Amniotic stem cell (primary cell): ENCODE measurements at regions not wholly inside any gene's neighbourhood (a gene's known extent, or its start where the extent isn't known, plus 50 kb on each side); places are given as distances from the start of the nearest gene placed in this dataset.
A peak's percentile ranks its signal among the peaks of the same experiment; 100 is the strongest.

Experiments
- DNase-seq: peaks from one replicate; lab custom pipeline; 2025; lab: John Stamatoyannopoulos, UW

DNA sequence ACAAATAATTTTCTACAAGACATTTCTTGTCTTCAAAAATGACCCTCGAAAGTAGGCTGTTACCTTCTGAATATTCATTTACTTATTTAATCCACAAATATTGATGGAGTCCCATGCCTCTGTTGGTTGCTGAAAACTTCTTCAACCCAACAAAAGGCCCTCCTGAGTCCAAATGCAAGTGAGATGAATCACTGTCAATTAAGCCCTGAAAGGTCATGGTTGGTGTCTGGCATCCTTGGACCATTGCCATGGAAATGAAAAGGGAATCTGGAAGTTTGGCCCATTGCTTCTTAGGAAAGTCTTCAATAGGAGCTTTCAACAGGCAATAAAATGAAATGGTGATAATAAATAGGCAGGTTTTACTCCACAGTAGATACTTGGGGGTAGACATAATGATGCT is 364.7 kb upstream of the DYNLRB2 start:
- no peak for DNase-seq

DNA sequence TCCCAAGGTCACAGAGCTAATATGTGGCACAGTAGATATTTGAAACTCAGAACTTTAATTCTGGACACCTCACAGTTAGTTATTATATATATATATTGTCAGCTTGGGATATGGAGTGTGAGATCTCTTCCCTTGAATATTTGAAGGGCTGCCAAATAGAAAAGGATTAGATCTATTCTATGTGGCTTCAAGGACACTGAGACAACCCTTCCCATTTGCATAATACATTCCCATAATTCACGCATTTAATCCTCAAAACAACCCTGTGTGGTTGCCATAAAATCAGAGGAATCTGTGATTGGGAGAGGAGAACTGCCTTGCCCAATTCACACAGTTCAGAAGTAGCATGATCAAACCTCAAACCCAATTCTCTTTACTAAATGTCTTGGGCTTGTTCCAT is 365.8 kb upstream of the DYNLRB2 start:
- DNase-seq: no peak

DNA sequence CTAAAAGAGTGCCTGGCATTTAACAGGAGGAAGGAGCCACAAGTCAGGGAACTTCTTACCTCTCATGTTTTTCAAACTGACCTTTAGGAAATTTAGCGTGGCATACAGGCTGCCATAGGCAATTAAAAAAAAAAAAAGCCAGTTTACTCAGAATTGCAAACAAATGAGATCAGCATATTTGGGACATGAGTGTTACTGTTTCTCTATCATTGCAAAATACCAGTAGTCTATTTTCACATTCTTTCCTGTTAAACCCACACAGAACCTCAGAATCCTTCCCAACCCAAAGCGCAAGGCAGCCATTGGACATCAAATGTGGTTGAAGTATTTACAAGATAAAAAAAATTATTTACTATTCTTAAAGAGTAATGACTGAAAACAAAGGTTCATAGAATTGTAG is 366.4 kb upstream of the DYNLRB2 start:
- DNase-seq: peak; percentile 37

DNA sequence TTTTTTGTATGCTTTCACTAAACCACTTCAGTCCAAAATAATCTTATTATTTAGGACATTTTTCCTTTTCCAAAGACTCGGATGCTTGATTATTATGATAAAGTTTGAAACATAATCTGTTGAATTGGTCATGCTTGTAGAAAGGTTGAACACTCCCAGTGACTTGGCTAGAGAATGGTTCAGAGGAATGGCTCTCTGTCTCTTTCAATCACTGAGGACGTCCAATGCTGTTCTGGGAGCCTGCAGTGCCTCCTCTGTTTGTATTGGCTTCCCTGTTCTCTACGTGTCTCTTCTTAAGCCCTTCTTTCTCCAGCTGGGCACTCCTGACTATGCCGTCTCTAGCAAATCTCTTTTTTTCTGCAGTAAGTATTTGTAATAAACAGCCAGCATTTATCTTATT is 369.0 kb upstream of the DYNLRB2 start:
- no peak for DNase-seq

DNA sequence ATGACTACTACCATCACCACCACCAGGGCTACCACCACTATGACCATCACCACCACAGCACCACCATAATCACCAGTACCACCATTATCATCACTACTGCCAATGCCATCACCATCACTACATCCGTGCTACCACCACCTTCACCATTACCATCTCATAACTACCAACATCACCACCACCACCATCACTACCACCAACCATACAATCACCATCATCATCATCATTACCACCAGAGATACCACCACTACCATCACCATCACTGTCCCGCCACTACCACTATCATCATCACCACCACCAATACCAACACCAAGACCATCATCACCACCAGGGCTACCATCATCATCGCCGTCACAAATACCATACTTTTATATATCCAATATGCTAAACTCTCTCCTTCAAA is 369.6 kb upstream of the DYNLRB2 start:
- DNase-seq: no peak

DNA sequence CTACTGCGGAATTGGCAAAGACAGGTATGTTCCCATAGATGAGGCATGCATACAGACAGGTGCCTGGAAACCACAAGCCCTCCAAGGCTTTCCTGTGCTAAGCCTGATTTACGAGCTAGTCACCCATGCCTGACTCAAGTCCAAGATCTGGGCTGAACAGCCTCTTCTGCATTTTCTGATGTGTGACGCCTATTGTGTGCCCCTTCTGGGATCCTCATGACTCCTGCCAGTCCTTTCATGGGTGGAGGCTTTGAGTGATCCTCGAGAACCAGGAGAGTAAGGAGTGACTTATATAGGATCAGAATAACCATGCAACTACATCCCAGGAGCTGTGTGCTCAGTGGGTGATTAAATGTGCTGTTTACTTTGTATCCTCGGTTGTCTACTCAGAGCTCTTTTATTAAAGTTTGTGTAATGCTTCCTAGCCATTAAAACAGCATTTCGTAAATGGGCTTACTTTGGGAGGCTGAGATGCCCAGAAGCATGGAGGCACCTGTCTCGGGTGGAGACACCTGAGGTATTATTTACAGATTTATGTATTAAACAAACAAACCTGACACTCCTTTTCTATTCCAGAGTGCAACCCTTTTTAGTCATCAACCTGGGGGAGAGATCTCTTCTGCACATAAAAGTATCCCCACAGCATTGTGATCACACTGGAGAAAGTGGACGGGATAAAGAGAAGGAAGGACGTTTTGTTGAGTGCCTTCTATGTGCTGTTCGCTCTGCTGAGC is 373.0 kb upstream of the DYNLRB2 start:
- DNase-seq: no peak

DNA sequence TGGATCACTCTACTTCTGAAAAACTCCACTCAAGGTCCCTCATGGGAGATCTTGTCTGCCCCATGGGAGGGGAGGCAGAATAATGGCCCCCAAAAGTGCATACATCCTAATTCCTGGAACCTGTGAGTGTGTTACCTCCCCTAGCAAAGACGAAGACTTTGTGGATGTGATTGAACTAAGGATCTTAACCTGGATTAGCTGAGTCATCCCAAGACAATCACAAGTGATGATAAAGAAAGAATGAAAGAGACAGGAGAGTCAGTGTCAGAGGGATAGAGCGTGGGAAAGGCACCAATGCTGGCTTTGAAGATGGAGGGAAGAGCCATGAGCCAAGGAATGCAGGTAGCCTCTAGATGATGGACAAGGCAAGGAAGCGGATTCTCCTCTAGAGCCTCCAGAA is 374.7 kb upstream of the DYNLRB2 start:
- DNase-seq: no peak

DNA sequence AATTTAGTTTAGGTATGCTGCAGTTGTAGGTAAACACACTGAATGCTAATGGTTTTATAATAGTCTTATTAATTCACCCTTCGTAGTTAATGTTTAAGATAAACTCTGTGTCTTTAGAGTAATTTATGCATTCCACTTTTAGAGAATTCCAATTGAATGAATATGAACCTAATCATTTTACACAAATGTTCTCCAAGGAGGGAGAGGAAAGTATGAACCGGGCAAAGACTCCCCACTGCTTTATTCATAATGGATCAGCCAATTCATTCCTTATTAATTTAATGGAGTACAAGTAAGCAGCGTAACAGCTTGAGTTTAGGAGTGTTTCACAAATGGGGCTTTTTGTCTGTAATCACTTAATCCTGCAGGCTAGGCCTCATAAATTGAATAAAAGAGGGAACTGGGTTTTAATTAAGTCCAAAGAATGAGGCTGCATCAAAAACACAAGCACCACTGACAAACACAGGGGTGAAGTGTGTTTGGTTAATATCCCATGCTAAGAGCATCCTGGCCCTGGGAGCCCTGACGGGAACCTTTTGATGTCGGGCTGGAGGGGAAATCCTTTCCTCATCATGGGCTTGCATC is 375.7 kb upstream of the DYNLRB2 start:
- DNase-seq: no peak

DNA sequence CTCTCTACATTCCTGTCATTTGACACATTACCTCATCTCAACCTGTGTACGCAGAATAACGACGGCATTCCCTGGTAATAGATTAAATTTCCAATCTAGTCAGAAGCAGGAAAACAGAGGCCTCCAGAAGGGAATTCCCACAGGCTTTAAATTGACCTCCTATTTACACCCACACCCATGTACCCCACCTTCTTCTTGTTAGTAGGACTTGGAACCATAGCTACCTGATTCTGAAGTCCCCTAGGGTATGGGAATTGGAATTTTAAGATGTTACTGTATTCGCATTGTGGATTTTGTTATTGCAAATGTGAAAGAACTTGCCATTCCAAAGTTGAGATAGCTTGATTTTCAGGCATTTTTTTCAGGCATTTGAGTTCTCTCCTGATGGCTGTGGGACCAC is 377.5 kb upstream of the DYNLRB2 start:
- DNase-seq: no peak

DNA sequence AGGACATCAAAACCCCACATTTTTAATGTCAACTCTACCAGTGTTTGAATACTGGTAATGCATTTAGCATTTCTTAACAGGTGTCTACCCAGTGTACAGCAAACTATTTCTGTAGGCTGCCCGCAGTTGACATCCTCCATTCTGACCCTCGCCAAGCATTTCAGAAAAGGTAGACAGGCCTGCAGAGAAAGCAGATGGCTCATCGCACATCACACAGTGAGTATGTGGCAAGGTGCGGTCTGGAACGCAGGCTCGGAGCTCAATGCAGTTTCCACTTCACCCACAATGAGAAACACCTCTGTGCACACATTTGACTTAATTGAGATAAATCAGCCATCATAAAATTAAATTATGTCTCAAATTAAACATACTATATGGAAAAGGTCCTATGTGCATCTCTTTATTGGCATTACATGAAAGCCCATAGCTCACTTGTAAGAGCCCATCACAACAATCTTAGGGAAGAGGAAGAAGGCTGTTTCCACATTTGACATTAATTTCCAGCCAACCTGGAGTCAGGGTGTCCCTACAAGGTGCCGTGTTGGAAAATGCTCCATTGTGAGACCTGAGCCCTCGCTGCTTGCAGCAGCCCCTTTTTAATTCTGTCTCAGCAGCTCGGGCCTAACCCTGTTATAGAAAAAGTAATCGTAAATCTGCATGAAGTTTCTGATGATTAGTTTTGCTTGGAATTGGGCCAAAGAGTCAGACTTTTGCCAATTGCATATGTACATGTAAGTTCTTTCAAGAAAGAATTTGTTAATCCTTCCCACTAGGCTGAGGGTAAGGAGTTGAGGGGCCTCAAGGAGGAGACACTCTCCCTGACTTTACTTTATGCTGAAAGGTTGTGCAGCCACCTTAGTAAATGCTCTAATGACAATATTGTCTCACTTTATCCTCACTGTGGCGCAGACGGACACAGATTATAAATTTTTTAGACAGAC is 378.7 kb upstream of the DYNLRB2 start:
- no peak for DNase-seq

DNA sequence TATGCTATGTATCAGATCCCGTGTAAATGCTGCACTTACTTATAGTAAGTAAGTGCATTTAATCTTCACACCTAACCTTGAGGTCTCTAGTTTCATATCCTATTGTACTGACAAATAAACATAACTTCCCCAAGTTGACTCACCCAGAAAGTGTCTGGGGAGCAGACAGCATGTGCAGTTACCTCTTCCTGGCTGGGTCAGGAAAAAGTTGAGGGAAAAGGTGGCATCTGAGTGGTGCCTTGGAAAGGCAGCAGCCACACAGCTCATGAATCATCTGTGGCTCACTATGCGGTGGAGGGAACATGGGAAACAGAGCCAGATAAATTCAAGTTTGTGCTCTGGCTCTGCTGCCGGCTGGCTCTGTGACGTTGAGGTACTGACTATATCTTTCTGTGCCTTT is 382.0 kb upstream of the DYNLRB2 start:
- DNase-seq: no peak

DNA sequence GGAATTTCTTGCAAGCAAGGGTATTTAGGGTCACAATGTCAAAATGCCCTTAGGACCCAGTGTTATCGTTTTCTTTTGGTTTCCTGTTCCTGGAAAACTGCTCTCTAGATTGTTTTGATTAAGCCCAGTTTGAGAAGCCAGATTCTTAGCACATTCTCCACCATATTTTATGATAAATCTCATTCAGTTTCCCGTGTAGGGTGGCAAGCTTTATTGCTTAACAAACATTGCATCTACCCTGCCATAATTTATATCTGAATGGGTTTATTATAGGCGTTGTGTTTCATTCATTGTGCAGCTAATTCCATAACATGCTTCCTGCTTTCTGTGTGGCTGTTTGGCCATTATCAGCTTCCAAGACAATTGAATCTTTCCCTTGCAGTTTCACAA is 389.1 kb upstream of the DYNLRB2 start:
- DNase-seq: no peak

DNA sequence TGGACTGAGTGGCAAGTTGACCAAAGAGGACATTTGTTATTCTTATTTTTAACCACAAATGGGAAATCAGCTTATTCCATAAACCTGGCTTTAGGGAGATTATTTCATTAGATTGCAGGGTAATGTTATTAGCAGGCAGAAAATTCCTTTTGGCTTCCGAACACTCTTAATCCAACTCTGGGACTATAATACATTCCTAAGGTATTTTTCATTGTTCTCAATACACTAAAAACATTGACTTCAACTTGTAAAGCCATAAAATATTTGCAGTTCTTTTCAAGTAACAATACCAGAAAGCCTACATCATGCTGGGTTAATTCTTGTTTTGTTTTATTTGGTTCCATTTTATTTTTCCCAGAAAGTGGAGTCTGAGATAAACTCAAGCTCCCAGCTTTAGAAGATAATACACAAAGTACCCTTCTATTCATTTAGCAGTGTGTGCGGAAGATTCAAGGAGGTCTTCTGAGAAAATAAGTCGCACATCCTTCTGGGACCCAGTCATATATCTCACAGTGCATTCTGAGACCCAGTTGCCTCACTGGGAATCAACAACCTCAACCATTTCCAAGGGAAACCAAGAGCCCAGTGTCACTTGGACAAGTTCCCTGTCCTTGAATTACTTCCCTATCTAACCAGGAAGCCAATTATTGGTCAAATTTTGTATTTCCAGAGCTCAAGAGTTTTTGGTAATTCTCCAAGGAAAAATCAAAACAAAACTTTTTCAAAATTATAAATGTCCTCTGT is 389.6 kb upstream of the DYNLRB2 start:
- no peak for DNase-seq

DNA sequence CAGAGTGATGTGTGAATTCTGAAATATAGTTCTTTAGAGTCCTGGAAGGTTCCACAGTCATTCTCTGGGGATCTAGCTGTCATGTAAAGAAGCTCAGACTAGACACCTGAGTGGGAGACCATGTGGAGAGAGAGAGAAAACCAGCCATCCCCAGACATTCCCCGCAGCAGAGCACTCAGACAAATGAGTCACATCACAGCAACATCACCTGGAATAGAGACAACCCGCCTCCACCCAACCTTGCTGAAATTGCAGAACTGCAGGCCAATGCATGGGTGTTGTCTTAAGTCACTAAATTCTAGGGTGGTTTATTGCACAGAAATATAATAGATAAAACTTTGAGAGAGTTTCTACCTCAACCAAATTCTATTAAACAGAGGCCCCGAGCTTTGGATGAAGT is 392.0 kb upstream of the DYNLRB2 start:
- no peak for DNase-seq

DNA sequence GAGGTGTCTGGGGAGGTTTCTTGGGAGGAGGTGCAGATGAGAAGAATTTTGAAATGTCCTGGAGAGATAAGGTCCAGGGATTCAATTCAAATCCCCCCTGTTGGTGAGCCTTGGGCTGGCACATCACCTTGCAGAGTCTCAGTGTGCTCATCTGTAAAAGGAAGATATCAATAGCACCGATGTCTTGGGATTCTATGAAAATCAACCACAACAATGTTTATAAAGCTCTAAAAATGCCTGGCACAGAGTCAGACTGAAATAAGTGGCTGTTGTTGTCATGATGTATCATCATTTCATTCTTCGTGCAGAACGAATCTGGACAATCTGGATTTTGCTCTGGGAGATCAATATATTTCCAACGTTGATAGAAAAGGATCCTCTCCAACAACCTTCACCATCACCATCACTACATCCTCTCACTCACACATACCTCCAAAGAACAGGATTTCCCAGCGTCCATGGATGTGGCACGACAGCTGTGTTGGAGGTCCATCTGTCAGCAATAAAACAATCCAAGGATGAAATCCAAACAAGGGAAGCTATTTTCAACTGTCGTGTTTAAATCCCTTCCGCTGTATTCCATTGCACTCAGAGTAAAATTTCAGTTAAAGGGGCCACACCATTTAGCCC is 393.7 kb upstream of the DYNLRB2 start:
- DNase-seq: no peak

DNA sequence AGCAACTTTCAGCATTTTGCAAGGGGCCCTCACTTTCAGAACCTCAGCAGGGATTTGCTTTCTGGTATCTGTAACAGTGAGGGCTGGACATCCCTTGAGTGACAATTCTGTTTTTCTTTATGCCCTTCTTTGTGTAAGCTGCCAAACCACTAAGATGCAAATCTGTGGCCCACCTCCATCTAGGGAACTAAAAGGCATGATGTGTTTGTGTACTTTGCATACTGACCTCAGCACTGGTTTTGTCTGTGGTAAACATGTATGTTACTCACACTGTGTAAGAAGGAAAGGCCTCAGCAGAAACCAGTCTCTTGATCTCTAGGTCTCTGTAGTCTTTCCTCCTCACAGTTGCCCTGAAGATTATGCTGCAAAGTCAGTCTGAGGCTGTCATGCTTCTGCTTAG is 396.6 kb upstream of the DYNLRB2 start:
- no peak for DNase-seq

DNA sequence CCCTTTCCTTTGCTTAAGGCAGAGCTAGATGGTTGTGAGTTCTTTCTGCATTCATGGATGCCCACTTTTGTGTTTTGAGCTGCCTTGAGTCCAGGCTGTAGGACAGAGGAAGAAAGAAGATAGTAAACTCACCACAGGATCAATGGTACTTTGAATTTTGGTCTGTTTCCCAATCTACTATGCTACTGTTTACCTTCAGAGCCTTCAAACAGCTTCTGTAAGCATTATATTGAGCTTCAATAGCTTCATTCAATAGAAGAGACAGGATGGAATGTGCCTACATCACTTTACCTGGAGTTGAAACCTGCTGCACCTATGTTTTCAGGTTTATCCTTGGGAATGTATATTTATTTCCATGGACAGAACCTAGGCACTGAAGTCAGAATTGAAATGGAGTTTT is 397.9 kb upstream of the DYNLRB2 start:
- no peak for DNase-seq

DNA sequence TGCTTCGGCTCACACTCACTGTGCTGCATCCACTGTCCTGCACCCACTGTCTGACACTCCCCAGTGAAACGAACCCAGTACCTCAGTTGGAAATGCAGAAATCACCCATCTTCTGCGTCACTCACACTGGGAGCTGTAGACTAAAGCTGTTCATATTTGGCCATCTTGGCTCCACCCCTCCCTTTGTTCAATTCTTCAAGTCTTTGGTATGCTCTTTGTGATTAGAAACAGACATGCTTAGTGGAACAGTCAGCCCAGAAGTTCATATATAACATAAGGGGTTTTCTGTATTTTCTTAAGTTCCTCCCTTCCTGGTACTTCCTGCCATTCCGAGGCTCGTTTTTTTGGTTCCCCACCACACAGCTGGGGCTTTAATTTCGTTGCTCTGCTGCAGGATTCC is 398.5 kb upstream of the DYNLRB2 start:
- no peak for DNase-seq

DNA sequence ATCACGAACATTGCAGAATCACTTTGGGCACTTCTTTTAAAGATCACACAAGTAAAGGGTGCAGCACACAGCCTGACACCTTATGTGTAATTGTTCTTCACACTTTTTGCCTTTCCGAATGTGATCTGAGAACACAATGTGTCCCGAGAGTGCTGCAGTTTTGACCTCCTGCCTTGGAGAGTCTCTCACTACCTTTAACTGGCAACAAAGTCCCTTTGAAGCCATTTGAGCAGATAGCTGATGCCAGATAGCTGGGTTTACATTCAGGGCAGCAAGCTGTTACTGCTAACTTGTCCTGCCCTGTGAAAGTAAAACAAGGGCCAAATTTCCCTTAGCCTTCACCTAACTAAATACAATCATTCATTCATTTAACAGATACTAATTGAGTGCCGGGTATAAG is 411.0 kb upstream of the DYNLRB2 start:
- DNase-seq: no peak

DNA sequence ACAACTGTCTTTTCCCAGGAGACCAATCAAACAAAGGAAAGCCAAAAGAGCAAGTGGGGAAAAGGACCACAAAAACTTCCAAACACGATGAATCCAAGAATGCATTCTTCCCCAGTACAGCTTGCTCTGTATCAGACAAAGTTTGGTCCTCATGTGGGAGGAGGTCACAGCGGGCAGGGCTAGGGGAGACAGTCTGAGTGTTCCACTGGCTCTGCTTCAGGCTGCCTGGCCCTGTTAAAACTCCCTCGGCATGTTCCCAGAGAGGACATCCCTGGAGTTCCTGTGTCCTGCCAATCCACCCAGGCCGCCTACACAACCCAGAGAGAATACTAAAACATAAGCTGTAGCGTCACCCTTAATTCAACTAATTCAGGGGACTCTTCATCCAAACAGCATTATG is 415.1 kb upstream of the DYNLRB2 start:
- no peak for DNase-seq

DNA sequence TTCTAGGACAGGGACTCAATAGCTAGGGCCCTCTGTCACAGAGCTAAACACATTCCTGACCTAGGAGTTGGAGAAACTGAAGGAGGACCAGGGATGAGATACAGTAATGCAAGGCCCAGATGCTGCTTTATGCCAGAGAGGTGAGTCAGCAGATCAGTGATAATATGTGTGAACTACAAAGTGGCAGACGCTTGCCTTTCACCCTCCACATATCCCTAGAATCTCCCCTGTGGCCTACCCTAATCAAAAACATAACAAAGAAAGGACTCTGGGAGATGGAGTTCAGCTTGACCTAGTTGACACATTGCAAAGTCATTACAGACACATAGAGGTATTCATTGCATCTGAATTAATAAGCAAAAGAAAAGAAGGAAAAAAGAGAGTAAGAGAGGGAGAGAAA is 417.6 kb upstream of the DYNLRB2 start:
- no peak for DNase-seq

DNA sequence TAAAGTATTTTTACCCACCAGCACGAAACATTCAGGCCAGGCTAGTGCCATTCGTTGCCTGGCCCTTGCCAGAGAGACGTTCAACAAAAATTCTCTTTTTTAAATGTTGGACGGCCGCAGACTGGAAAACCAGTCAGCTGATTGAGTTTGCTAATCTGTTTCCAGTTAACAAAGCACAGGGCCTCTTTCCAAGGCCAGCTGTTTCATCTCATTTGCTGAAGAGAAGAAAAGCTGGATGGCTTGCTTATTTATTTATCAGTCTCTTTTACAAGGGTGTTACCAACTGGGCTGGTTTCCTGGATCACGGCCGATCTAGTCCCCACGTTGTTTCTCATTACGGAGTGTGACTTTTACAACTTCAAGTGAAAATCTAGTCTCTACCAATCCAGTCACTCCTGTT is 418.7 kb upstream of the DYNLRB2 start:
- no peak for DNase-seq
